GM18870 (cell line): ENCODE measurements at regions not wholly inside any gene's neighbourhood (a gene's known extent, or its start where the extent isn't known, plus 50 kb on each side); places are given as distances from the start of the nearest gene placed in this dataset.
"Not testable (repeated sequence)": the region's sequence is repeated elsewhere in the genome, so short reads cannot be mapped to it uniquely, and the experiment has no call there.

ENCODE experiments used
- ATAC-seq: cut with Tn5 transposase; IDR thresholded peaks from one replicate; pipeline ENCODE4 v1.9.1; 2021; ENCODE audit warnings: moderate library complexity; ENCODE audit not compliant: unreplicated experiment

DNA sequence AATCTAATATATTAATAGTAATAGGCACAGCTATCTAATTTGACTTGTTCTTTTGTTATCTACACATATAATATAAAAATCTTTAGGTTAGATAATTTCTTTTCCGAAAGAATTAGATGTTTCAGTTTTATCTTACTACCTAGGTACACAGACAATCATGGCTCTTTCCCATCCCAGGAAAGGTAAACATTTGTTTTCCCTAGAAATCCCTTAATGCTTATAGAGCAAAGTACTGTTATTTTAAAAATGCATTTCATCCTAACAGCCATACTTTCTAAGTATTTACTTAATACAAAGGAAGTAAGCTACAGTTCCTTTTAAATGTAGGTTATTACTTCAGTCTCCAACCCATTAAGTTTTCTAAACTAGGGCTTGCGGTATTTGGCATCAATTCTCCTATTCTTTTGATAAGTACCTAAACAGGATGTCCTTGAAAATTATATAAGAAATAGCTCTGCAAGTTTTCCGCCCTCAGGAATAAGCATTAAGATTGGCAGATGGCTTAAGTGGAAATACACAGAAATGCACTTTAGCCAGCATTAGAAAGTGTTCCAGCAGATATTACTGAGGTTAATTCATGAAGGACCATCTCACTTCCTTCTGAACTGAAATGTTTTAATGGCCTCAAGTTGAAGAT is 616.2 kb upstream of the SPRY2 start:
- no peak for ATAC-seq

DNA sequence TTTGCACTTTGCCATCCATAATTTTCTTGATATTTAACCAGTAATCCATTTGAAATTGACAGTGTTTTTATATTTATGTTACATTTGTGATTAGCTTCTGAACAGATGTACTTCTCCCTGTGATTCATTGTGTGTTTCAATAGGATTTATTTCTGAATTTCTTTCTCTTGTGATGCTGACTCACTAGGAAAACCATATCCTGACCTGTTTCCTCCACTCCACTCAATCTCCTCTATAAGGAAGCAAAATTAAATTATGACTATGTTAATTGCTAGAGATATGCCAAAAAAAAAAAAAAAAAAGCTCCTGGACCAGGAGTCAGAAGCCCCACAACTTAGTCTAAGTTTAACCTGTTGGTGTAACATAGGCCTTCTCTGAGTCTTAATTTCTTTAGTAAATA is 614.6 kb upstream of the SPRY2 start:
- ATAC-seq = no peak

DNA sequence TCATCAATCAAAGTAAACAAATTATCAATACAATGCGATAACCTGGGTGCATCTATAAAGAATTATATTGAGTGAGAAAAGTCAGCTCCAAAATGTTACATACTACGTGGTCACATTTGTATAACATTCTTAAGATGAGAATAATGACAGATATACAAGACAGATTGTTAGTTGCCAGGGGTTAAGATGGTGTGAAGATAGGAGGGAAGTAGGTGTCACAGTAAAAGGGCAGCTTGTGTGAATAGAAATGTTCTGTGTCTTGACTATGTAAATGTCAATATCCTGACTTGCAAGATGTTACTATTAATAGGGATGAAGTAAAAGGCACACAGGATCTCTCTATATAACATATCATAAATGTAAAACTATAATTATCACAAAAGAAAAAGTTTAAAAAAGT is 611.2 kb upstream of the SPRY2 start:
- no peak for ATAC-seq

DNA sequence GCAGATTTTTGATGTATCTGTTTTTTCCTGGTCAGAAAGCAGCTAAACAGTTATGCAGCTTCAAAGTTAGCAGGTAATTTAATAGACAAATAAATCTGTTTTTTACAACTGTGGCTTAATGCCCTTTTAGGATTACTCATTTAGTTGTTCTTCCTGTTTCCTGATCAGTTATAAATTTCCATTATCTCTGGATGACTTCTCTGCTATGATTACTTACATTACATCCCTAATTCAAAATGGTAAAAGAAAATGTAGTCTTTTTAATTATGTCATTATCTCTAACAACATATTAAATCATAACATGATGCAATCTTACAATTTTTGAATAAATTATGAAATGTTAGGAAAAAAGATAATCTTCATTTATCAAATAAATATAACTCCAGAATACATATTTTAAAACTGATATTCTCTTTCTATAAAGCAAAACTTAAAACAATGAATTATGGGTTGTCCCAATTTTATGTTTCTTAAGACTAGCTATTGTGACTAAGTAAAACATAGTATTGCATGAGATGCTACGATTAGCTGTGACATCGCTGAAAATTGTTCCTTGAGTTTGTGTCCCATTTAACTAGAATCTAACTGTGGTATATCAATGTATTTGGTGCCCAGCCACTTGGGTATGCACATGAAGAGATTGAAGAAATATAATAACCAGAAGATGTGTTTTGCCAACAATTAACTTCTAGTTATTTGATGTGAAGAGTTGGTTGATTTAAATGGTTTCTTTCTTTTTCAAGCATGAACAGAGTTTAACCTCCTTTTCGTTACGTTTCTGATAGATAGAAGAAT is 605.3 kb upstream of the SPRY2 start:
- ATAC-seq = no peak

DNA sequence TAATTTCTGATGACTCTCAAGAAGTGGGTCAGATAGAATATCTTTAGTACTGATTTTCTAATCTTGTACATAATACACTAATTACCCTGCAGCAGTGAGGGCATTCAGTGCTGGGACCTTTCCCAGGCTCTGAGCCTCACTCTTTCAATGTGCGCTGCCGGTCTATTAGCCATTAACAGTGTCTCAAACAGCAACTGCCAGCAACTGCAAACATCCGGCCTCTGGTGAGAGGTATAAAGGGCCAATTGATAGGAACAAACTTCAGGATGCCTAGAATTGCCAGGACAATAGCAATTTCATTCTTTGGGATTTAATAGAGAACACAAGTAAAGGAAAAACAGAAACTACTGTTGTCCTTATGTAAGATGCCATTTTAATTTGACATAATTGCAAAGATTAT is 604.4 kb upstream of the SPRY2 start:
- ATAC-seq = no peak

DNA sequence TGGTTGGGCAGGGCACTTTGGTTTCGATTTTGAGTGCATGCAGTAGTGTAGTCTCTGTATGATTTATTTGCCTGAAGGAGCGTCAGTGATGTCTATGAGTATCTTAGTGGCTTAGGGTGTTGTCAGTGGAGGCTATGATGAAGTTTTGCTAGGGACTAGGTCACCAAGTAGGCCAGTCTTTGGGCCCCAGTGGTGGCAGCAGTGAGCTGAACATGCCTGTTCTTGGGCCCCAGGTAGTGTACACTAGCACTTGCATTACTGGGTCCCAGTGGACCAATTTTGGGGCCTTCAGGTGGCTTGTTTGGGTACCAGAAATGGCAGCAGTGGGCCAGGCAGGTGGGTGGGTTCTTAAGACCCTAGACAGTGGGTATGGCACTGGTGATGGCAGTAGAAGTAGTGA is 598.7 kb upstream of the SPRY2 start:
- ATAC-seq = no peak

DNA sequence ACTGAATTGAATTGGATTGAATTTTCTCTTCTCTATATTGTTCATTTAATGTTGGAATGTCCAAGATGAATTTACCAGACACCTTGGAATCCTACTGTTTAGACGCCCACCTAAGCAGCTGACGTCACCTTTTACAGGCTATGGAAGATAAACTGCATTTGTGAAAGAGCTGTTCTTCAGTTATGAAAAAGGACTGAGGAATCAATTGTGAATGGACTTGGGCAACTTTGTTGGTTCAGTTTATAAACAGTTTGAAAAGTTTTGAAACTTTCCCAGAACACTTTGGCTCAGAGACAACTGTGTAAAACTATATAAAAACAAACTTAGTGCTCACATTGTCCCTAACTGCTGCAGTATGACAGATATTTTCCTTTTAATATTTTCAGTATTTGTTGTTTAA is 590.8 kb upstream of the SPRY2 start:
- no peak for ATAC-seq

DNA sequence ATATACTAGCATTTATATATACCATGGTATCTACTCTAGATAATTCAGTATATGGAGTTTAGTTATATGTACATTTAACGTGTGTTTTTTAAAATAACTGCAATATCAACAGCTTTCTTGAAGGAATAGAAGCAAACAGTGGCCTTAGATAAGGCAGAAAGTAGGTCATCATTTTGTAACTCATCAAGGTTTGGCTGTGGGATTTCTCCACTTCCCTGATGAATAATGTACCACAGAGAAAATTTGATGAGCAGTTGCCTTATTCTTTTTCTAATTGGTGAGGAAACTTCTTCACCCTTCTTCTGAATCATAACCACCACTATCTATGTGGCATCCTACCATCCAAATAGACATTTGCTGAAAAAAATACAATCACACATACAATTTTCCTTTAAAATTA is 590.2 kb upstream of the SPRY2 start:
- no peak for ATAC-seq

DNA sequence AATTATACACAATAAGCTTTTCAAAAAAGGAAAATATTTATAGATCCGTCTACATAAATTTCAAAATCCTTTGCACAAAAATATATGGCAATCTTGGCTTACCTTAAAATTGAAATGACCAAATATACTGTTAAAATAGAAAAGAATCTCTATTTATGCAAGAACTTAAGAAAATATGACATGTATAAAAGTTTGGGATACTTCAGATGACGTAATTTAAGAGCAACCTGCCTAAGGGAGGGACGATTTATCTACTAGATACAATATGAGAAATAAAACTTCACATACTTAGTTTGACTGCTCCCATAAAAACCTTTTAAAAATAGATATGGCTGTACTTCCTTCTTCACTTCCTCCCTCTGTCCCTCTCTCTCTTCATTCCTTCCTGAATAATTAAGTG is 587.3 kb upstream of the SPRY2 start:
- no peak for ATAC-seq

DNA sequence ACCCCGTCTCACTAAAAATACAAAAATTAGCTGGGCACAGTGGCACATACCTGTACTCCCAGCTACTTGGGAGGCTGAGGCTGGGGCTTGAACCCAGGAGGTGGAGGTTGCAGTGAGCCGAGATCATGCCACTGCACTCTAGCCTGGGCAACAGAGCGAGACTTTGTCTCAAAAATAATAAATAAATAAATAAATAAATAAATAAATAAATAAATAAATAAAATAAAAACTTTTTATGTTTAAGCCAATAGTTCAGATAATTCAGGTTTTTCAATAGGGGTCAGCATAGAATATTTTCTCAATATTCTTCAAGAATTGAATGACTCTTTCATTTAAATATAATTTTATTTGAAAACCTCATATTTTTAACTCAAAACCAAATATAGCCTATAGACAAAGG is 585.1 kb upstream of the SPRY2 start:
- not testable (repeated sequence) for ATAC-seq

DNA sequence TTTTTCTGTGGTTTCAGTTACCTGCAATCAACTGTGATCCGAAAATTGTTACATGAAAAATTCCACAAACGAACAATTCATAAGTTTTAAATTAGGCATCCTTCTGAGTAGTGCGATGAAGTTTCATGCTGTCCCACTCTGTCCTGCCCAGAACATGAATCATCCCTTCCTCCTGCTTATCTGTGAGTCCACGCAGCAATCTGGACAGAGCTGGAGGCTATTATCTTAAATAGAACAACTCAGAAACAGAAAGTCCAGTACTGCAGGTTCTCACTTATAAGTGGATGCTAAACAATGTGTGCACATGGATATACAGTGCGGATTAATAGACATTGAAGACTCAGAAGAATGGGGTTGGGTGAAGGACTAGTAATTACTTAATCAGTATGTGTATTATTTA is 583.7 kb upstream of the SPRY2 start:
- no peak for ATAC-seq

DNA sequence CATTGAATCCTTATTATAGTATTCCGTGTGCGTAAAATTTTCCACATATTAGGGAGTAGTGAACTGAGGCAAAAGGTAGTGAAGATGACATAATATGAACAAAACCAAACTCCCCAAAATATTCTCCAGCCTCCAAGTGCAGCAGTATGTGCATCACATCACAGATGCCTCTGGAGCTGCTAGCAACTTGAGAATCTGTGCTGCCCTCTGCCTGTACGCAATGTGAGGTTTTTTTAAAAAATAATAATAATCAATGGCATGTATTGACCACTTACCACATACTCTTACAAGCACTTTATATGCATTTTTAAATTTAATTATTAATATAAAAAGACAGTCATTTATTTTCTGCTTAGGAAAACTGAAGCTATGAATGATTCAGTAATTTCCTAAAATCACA is 583.0 kb upstream of the SPRY2 start:
- ATAC-seq = no peak

DNA sequence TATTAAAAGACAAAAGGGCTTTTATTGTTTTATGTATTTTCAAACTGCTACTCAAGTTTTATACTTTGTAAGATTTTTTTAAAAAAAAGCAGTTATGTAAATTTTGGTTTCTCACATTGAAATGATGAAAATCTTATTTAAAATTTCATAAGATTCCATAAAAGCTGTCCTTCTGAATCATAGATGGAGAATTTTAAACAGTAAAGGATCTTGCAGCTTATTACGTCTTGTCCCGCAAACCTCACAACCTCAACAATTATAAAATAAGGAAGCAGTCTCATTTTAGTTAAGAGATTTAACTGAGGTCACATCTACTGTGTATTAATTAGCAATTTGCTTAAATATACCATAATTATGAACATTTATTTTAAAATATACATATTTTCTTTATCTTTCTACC is 581.0 kb upstream of the SPRY2 start:
- ATAC-seq = no peak

DNA sequence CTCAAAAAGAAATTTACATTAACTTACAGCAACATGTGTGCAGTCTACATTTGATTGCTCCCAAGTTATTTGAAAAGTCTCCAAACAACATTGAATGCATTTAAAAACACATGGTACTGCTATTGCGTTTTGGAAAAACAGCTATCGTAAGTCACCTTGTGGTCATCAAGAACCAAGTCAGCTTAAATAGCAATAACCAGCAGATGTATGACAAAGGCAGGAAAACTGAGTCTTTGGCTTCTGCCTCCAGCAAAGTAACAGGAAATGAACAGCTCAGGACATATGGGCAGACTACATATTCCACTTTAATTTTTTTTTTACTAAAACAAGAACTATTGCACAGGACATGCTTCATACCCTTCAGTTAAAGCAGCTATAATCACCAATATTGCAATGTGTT is 580.6 kb upstream of the SPRY2 start:
- ATAC-seq = no peak

DNA sequence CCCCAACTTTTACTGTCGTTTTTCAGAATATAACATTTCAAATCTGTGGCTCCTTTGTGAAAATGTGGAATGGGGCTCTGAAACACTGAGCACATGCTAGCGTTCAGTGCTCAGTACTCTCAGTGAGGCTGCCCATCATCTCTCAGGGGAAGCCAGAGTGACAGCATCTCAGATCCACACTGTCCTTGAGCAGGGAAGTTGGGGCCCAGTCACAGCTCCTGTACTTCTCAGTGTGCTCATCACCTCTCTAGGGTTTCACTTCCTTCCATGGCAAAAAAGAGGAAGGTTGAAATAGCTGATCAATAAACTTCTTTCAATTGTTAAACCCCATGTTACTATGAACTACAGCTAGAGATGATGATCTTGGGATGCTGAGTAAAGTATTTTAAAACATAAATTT is 565.9 kb upstream of the SPRY2 start:
- ATAC-seq = no peak

DNA sequence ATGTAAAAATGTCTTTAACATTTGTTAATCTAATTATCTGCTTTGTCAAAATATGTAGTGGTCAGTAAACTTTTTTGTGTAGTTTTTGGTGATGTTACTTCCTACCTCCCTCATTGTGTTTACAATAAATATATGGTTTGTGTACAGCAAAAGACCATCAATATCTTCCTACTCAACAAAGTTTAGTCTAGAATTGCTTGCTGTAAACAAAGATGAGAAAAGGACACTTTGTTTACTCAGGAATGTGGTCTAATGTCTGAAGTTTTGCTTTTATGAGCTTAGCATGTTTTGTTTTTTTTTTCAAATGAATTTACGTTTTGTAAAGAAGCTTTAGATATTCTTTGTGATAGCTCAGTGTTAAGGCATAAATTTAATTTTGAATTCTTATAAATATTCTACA is 563.5 kb upstream of the SPRY2 start:
- no peak for ATAC-seq

DNA sequence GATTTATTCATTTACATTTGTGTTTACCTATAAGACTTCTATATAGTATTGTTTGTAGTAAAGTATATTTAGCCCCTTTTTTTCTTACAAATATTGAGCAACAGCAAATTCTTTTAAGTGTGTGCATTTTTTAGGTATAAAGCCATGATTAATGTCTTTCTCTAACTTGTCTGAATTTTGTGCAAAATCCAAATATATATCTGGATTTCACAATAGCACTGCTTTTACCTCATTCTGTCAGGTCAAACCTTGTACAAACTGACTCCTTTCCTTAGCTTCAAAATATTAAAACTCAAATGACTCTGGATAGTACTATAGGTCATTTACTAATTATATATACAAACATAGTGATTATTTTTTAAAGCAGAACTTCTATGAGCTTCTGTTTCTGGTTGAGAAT is 563.0 kb upstream of the SPRY2 start:
- ATAC-seq = no peak

DNA sequence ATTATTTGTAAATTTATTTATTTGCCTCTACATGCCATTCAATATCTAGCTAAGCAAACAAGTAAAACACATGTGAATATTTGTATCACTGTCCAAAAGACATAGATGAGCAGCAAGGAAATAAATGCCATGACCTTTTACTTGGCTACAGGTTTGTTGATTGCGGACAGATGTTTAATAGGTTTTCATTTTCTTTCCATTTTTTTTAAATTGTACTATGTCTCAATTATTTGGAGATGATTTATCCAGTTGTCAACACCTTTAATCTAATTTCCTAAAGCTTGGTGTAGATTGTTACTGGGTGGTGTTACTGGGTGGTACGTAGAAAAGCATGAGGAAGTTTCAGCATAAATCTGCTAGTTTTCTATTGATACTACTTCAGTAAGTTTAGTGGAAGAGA is 560.6 kb upstream of the SPRY2 start:
- ATAC-seq = no peak

DNA sequence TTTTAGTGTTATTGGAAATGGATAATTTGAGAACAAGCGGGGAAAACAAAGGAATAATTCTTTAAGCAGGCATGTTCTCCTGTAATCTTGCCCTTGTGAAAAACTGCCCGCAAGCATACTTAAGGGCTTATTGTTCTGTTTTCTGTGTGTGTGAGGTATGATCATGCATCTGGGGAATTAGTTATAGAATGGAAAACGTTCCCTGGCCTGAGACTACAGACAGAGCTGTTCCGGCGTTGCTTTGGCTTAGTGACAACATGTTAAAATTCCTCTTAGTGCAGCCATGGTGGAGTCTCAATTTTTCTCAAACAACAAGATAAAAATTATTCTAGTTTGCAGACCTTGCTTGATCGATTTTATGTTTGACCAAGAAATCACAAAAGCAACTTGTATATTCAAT is 560.2 kb upstream of the SPRY2 start:
- ATAC-seq = no peak

DNA sequence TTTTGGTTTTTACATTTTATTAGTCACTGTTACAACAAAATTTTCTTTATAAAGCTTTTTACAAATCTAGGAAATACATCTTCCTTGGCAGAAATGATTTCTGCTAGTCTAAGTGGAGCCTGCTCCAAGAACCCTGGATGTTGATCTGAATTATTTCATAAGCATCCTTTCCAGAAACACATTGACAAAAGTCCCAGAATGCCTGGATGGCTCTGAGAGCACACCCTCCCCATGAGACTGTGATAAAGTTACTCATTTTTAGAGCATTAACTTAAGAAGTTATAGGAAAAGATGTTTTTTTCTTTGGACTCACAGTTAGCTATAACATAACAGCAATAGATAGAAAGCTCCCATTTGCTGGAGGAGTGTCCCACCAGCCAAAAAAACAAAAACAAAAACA is 559.6 kb upstream of the SPRY2 start:
- ATAC-seq = no peak

DNA sequence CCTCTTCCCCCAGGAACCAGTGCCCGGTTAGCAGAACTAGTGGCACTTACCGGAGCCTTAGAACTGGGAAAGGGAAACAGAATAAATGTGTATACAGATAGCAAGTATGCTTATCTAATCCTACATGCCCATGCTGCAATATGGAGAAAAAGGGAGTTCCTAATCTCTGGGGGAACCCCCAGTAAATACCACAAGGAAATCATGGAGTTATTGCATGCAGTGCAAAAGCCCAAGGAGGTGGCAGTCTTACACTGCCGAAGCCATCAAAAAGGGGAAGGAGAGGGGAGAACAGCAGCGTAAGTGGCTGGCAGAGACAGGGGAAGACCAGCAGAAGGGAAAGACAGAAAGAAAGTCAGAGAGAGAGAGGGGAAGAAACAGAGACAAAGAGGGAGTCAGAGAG is 556.7 kb upstream of the SPRY2 start:
- ATAC-seq = not testable (repeated sequence)

DNA sequence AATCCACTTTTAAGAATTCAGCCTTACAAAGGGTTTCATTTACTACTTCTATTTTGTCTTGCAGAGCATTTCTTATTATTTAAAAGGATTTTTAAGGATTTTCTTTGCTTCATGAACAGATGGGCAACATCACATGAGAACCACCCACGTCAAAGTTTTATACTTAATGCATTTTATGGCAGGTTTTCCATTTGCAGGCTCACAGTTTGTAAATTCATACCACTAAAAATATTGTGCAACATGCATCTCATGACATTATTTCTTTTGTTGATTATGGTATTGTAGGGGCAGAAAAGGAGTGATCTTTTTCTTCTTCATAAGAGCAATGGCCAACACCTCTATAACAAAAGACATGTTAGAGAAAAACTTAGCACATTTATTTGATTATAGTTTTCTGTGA is 554.0 kb upstream of the SPRY2 start:
- no peak for ATAC-seq

DNA sequence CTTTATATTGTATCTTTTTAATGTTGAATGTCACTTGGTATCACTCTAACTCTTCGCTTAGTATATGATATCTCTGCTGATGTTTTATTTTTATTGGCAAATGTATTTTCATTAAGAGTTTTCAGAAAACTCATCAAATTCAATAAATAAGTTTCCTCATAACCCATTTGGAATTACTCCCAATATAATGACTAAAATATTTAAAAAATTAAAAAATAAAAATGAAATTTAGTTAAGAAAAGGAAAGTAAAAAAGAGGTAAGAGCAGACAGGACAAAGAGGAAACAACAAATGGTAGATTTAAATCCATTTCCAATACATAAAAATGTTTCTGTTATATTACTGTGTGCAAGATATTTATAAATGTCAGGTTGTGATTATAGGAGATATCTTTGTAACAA is 548.9 kb upstream of the SPRY2 start:
- ATAC-seq = no peak
